Panc1 (cell line): ENCODE measurements at regions not wholly inside any gene's neighbourhood (a gene's known extent, or its start where the extent isn't known, plus 50 kb on each side); places are given as distances from the start of the nearest gene placed in this dataset.

Experiments used
- CTCF ChIP-seq: fragments of 450-650 bp; IDR thresholded peaks from 2 replicates; pipeline ENCODE4 v1.5.1; 2017; ENCODE audit warnings: mild to moderate bottlenecking
- REST ChIP-seq, 2 experiments: IDR thresholded peaks; 2 replicates each; pipeline ENCODE4 v1.6.1; 2011 to 2012; ENCODE audit warnings: low read depth in 2 of 2, control low read depth in 1 of 2, low read length in 1 of 2, mild to moderate bottlenecking in 1 of 2, moderate library complexity in 1 of 2; ENCODE audit not compliant: insufficient read depth in 1 of 2
- SIN3A ChIP-seq: IDR thresholded peaks from 2 replicates; pipeline ENCODE4 v1.6.1; 2012; ENCODE audit warnings: low read depth, mild to moderate bottlenecking, low read length, moderate library complexity, borderline replicate concordance; ENCODE audit not compliant: insufficient read depth

- TF ChIP-seq SIN3A (no peak), CTCF (no peak), REST (IDR thresholded peaks at IDR 0.05; ENCODE audit: insufficient read depth in 1 of 2, low read depth in 2 of 2, low read length in 1 of 2) (no peak)
These were observed 125.3 kb downstream of the SLC24A2 start for GRCh38 chr9:19663570-19663969.
